Upper lobe of left lung (tissue), 6 donors: ENCODE measurements at regions not wholly inside any gene's neighbourhood (a gene's known extent, or its start where the extent isn't known, plus 50 kb on each side); places are given as distances from the start of the nearest gene placed in this dataset.

Experiments
- ATAC-seq, 2 donors: fragments of 200-7000 bp; cut with Tn5 transposase; one replicate each; pipeline ENCODE4 v1.9.1; 2022; ENCODE audit warnings: mild to moderate bottlenecking in 2 of 2, moderate library complexity in 2 of 2; ENCODE audit not compliant: low FRiP score in 2 of 2
- DNase-seq, 2 donors: peaks; one replicate each; pipeline ENCODE4 v3.0.0-alpha.2; 2019 to 2020
- H3K27ac ChIP-seq, 4 donors: fragments of 200-600 bp; sonication (generic); one replicate each; pipeline ENCODE4 v1.5.1; 2016 to 2019
- H3K27me3 ChIP-seq, 4 donors: fragments of 200-600 bp; sonication (generic); one replicate each; pipeline ENCODE4 v1.5.1; 2017 to 2019
- H3K36me3 ChIP-seq, 4 donors: fragments of 200-600 bp; sonication (generic); one replicate each; pipeline ENCODE4 v1.5.1; 2016 to 2019
- H3K4me1 ChIP-seq, 4 donors: fragments of 200-600 bp; sonication (generic); one replicate each; pipeline ENCODE4 v1.5.1; 2018 to 2019
- H3K4me3 ChIP-seq, 4 donors: fragments of 200-600 bp; sonication (generic); one replicate each; pipeline ENCODE4 v1.5.1; 2017 to 2019; ENCODE audit warnings: mild to moderate bottlenecking in 2 of 4, moderate library complexity in 1 of 4
- H3K9me3 ChIP-seq, 4 donors: fragments of 200-600 bp; sonication (generic); one replicate each; pipeline ENCODE4 v1.5.1; 2018 to 2019
- CTCF ChIP-seq, 6 experiments: fragments of 450-650 bp in 4 of 6; fragments of 200-600 bp in 2 of 6; sonication (generic) in 2 of 6; IDR thresholded peaks; one replicate each; pipeline ENCODE4 v1.5.1; 2016 to 2019; ENCODE audit warnings: antibody characterized with exemption in 6 of 6
- EP300 ChIP-seq, 4 donors: sonication (generic); formaldehyde crosslinking; IDR thresholded peaks; one replicate each; pipeline ENCODE4 v1.5.1; 2017; ENCODE audit warnings: antibody characterized with exemption in 4 of 4, control low read depth in 2 of 4
- POLR2A ChIP-seq, 4 donors: fragments of 450-650 bp; IDR thresholded peaks; one replicate each; pipeline ENCODE4 v1.5.1; 2016 to 2017; ENCODE audit warnings: antibody characterized with exemption in 4 of 4, mild to moderate bottlenecking in 2 of 4
- POLR2AphosphoS5 ChIP-seq, 2 donors: sonication (generic); formaldehyde crosslinking; IDR thresholded peaks; one replicate each; pipeline ENCODE4 v1.5.1; 2017; ENCODE audit warnings: antibody characterized with exemption in 2 of 2
- WGBS, 2 donors: methylation state at CpG; one replicate each; pipeline ENCODE4 v1.1.5; 2017 to 2018; 5-methylcytosine and 5-hydroxymethylcytosine counted together
- donor health status: DM: no; HTN: no; CAD: no; lungs with moderate emphysema.
- donor health status: DM: no; HTN: yes; CAD: no; lungs with severe emphysema.

- H3K27me3 ChIP-seq = no peaks in the 10 kb centered on the region
- H3K9me3 ChIP-seq = no peaks in the 10 kb centered on the region
- H3K27ac ChIP-seq = peak overlapping the region in 1 of 4 donors; percentile 49
- ATAC-seq = peak in 1 of 2 donors; percentile 51
- no peak for DNase-seq
- no peaks in the 10 kb centered on the region for H3K4me1 ChIP-seq
- WGBS, 2 donors = 68 to 86% methylated on average over 4 of the region's 4 CpGs
- TF ChIP-seq EP300 (IDR thresholded peaks at IDR 0.05) = no peak
- TF ChIP-seq CTCF (IDR thresholded peaks at IDR 0.05) = no peak
- TF ChIP-seq POLR2AphosphoS5 (IDR thresholded peaks at IDR 0.05) = no peak
- no peak for TF ChIP-seq POLR2A (IDR thresholded peaks at IDR 0.05)
- no peak overlapping the region for H3K4me3 ChIP-seq
- H3K36me3 ChIP-seq = no peaks in the 10 kb centered on the region
These were observed 522.4 kb upstream of the NAALADL2 start for GRCh38 chr3:174336784-174337183.

- DNase-seq (no peak), ATAC-seq (peak in 1 of 2 donors; percentile 80)
- 53 to 74% methylated on average over 4 of the region's 4 CpGs for WGBS, 2 donors
- H3K9me3 ChIP-seq = no peaks in the 10 kb centered on the region
- no peak overlapping the region for H3K4me3 ChIP-seq
- no peaks in the 10 kb centered on the region for H3K4me1 ChIP-seq
- H3K27me3 ChIP-seq = no peaks in the 10 kb centered on the region
- no peaks in the 10 kb centered on the region for H3K36me3 ChIP-seq
- TF ChIP-seq POLR2AphosphoS5 (IDR thresholded peaks at IDR 0.05) (no peak), CTCF (IDR thresholded peaks at IDR 0.05) (no peak), POLR2A (IDR thresholded peaks at IDR 0.05) (no peak), EP300 (IDR thresholded peaks at IDR 0.05) (no peak)
- peak overlapping the region in 2 of 4 donors; percentile 28 to 49 for H3K27ac ChIP-seq
These were observed 521.9 kb upstream of the NAALADL2 start for GRCh38 chr3:174337227-174337626.

GRCh38 chr3:174340624-174341587 is 518.2 kb upstream of the NAALADL2 start:
- Histone ChIP-seq H3K27ac (no peak overlapping the region), H3K27me3 (no peaks in the 10 kb centered on the region), H3K36me3 (no peaks in the 10 kb centered on the region), H3K4me1 (no peaks in the 10 kb centered on the region), H3K9me3 (no peaks in the 10 kb centered on the region), H3K4me3 (no peak overlapping the region)
- TF ChIP-seq POLR2AphosphoS5 (IDR thresholded peaks at IDR 0.05) (no peak), EP300 (IDR thresholded peaks at IDR 0.05) (no peak), POLR2A (IDR thresholded peaks at IDR 0.05) (no peak), CTCF (IDR thresholded peaks at IDR 0.05) (no peak)
- ATAC-seq (no peak), DNase-seq (no peak)
- WGBS, 2 donors = 83 to 92% methylated on average over 3 of the region's 3 CpGs

- no peak for TF ChIP-seq POLR2A (IDR thresholded peaks at IDR 0.05)
- TF ChIP-seq CTCF (IDR thresholded peaks at IDR 0.05) = no peak
- TF ChIP-seq EP300 (IDR thresholded peaks at IDR 0.05) = no peak
- TF ChIP-seq POLR2AphosphoS5 (IDR thresholded peaks at IDR 0.05) = no peak
- no peak overlapping the region for H3K4me3 ChIP-seq
- DNase-seq (no peak), ATAC-seq (no peak)
- no peaks in the 10 kb centered on the region for H3K36me3 ChIP-seq
- H3K27me3 ChIP-seq = no peaks in the 10 kb centered on the region
- H3K4me1 ChIP-seq = no peaks in the 10 kb centered on the region
- H3K27ac ChIP-seq = no peak overlapping the region
- WGBS, 2 donors = 71 to 80% methylated on average over 2 of the region's 2 CpGs
- H3K9me3 ChIP-seq = no peaks in the 10 kb centered on the region
These were observed 517.0 kb upstream of the NAALADL2 start for GRCh38 chr3:174342171-174342570.
